ENCODE measurements at regions not wholly inside any gene's neighbourhood (a gene's known extent, or its start where the extent isn't known, plus 50 kb on each side); places are given as distances from the start of the nearest gene placed in this dataset.
"Not testable (repeated sequence)": the region's sequence is repeated elsewhere in the genome, so short reads cannot be mapped to it uniquely, and the experiment has no call there.

DNA sequence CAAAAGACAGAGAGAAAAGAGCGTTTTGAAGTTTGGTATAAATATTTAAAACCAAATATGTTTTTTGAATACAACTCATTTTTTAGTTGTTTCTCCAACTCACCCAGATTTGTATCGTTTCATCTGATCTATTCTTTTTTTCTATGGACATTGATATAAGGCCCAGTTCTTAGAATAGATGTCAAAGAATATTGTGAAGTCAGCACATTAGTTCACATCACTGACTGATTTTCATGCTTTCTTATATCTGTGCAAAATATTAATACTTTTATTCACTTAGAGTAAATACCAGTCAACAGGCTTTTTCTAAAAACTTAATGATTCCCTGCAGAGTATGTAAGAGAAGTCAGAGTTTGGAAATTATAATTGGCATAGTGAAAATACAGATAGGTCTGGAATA, 254.4 kb upstream of the PTPRD start:
- H3K36me3 Mint-ChIP-seq (ENCODE audit: low read depth, unreplicated experiment) = no peaks in the 10 kb centered on the region
- TF ChIP-seq, protein P1, sequence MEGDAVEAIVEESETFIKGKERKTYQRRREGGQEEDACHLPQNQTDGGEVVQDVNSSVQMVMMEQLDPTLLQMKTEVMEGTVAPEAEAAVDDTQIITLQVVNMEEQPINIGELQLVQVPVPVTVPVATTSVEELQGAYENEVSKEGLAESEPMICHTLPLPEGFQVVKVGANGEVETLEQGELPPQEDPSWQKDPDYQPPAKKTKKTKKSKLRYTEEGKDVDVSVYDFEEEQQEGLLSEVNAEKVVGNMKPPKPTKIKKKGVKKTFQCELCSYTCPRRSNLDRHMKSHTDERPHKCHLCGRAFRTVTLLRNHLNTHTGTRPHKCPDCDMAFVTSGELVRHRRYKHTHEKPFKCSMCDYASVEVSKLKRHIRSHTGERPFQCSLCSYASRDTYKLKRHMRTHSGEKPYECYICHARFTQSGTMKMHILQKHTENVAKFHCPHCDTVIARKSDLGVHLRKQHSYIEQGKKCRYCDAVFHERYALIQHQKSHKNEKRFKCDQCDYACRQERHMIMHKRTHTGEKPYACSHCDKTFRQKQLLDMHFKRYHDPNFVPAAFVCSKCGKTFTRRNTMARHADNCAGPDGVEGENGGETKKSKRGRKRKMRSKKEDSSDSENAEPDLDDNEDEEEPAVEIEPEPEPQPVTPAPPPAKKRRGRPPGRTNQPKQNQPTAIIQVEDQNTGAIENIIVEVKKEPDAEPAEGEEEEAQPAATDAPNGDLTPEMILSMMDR (IDR thresholded peaks at IDR 0.05; ENCODE audit: unreplicated experiment) = no peak
- no peaks in the 10 kb centered on the region for H3K4me1 Mint-ChIP-seq (ENCODE audit: unreplicated experiment)
- peaks cover 2% of the 10 kb centered on the region for H3K27me3 Mint-ChIP-seq (ENCODE audit: unreplicated experiment)
- H3K27ac Mint-ChIP-seq (ENCODE audit: unreplicated experiment) = no peak overlapping the region
- H3K9me3 Mint-ChIP-seq (ENCODE audit: unreplicated experiment) = peaks cover 5% of the 10 kb centered on the region
- DNase-seq (ENCODE audit: low spot score) = no peak
- no peak overlapping the region for H3K4me3 Mint-ChIP-seq (ENCODE audit: unreplicated experiment)

DNA sequence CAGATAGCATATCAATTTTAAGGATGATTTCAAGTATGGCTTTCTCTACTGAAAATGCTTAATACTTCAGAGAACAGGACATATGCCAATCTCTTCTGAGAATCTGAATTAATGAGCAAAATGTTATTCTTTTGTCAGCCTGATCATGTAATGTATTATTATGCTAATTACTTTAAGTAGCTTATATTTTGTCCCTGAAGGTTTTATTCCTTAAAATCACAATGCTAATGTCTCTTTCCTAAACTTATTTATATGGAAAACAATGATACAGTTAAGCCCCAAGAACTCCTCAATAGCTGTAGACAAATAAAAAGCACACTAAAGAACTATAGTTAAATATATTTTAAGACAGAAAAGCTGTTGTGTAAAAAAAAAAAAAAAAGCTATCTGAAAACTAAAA, 256.9 kb upstream of the PTPRD start:
- Mint-ChIP-seq H3K27me3 (ENCODE audit: unreplicated experiment) (peaks cover 2% of the 10 kb centered on the region), H3K4me3 (ENCODE audit: unreplicated experiment) (no peak overlapping the region), H3K4me1 (ENCODE audit: unreplicated experiment) (no peaks in the 10 kb centered on the region), H3K36me3 (ENCODE audit: low read depth, unreplicated experiment) (no peaks in the 10 kb centered on the region), H3K27ac (ENCODE audit: unreplicated experiment) (no peak overlapping the region), H3K9me3 (ENCODE audit: unreplicated experiment) (peaks cover 5% of the 10 kb centered on the region)
- DNase-seq (ENCODE audit: low spot score) = no peak
- TF ChIP-seq, protein P1 (IDR thresholded peaks at IDR 0.05; ENCODE audit: unreplicated experiment) = no peak

DNA sequence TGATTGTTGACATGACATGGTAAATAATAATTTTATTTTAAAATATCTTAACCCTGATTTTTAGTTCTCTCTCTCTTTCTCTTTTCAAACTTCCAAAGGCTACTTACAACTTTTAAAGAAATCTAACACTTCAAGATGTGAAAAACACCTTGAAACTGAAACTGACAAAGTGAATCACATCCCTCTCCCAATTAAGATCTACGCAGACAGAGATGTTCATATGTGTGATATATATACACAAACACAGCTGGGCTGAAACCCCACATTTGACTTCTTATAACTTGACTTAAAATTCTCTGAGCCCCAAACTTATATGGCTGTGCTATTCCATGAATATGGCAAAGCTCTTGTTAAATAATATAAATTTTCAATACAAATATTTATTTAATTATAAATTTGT, 261.2 kb upstream of the PTPRD start:
- H3K27me3 Mint-ChIP-seq (ENCODE audit: unreplicated experiment) = peaks cover 2% of the 10 kb centered on the region
- no peaks in the 10 kb centered on the region for H3K36me3 Mint-ChIP-seq (ENCODE audit: low read depth, unreplicated experiment)
- DNase-seq (ENCODE audit: low spot score) = no peak
- H3K4me1 Mint-ChIP-seq (ENCODE audit: unreplicated experiment) = no peaks in the 10 kb centered on the region
- no peak overlapping the region for H3K27ac Mint-ChIP-seq (ENCODE audit: unreplicated experiment)
- H3K4me3 Mint-ChIP-seq (ENCODE audit: unreplicated experiment) = no peak overlapping the region
- peaks cover 5% of the 10 kb centered on the region for H3K9me3 Mint-ChIP-seq (ENCODE audit: unreplicated experiment)
- TF ChIP-seq, protein P1 (IDR thresholded peaks at IDR 0.05; ENCODE audit: unreplicated experiment) = no peak

DNA sequence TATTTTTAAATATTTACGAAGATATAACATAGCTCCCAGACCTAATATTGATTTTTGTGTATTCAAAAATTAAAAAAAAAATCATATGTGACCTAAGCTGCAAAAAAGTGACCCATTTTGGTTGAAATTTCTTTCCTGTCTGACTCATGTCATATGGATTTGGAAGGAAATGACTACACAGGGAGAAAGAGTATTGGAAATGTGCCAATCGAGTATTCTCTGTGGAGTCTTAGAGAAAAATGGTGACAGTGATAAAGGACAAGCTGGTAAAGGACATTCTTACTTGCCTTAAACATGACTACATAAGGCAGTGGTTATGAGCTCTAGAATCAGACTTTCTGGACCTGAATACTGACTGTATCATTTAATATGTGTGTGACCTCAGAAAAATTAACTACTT, 262.9 kb upstream of the PTPRD start:
- Mint-ChIP-seq H3K4me1 (ENCODE audit: unreplicated experiment) (no peaks in the 10 kb centered on the region), H3K27me3 (ENCODE audit: unreplicated experiment) (peaks cover 2% of the 10 kb centered on the region), H3K4me3 (ENCODE audit: unreplicated experiment) (no peak overlapping the region), H3K9me3 (ENCODE audit: unreplicated experiment) (peaks cover 5% of the 10 kb centered on the region), H3K27ac (ENCODE audit: unreplicated experiment) (no peak overlapping the region), H3K36me3 (ENCODE audit: low read depth, unreplicated experiment) (no peaks in the 10 kb centered on the region)
- TF ChIP-seq, protein P1 (IDR thresholded peaks at IDR 0.05; ENCODE audit: unreplicated experiment) = no peak
- DNase-seq (ENCODE audit: low spot score) = no peak

DNA sequence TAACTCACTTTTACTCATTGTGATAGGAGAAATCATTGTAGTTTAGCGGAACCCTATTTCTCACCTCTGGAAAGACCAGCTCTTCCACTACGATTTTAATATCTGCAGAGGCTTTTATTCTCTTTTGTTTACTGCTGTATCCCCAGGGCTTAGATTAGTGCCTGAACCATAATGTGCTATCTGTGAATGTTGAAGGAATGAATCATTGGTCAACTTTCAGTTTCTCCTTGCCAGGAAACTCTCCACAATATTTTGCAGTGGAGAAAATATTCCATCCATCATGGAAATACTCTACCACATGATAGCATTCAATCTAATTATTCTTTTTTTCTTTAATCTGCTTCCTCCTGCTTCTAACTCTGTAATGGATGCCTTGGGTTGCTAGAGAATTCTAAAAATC, 263.5 kb upstream of the PTPRD start:
- H3K27me3 Mint-ChIP-seq (ENCODE audit: unreplicated experiment) = peaks cover 2% of the 10 kb centered on the region
- H3K4me3 Mint-ChIP-seq (ENCODE audit: unreplicated experiment) = no peak overlapping the region
- H3K27ac Mint-ChIP-seq (ENCODE audit: unreplicated experiment) = no peak overlapping the region
- peaks cover 5% of the 10 kb centered on the region for H3K9me3 Mint-ChIP-seq (ENCODE audit: unreplicated experiment)
- H3K36me3 Mint-ChIP-seq (ENCODE audit: low read depth, unreplicated experiment) = no peaks in the 10 kb centered on the region
- DNase-seq (ENCODE audit: low spot score) = no peak
- TF ChIP-seq, protein P1 (IDR thresholded peaks at IDR 0.05; ENCODE audit: unreplicated experiment) = no peak
- H3K4me1 Mint-ChIP-seq (ENCODE audit: unreplicated experiment) = peaks cover 3% of the 10 kb centered on the region

DNA sequence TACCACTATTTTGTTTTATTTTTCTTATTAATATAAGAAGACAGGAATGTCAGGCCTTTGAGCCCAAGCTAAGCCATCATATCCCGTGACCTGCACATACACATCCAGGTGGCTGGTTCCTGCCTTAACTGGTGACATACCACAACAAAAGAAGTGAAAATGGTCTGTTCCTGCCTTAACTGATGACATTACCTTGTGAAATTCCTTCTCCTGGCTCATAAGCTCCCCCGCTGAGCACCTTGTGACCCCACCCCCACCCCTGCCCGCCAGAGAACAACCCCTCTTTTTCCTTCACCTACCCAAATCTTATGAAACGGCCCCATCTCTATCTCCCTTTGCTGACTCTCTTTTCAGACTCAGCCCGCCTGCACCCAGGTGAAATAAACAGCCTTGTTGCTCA, 277.5 kb upstream of the PTPRD start:
- H3K27ac Mint-ChIP-seq (ENCODE audit: unreplicated experiment); H3K27me3 Mint-ChIP-seq (ENCODE audit: unreplicated experiment); DNase-seq (ENCODE audit: low spot score); H3K4me1 Mint-ChIP-seq (ENCODE audit: unreplicated experiment); H3K4me3 Mint-ChIP-seq (ENCODE audit: unreplicated experiment): not testable (repeated sequence)
- H3K9me3 Mint-ChIP-seq (ENCODE audit: unreplicated experiment) = peaks cover 12% of the 10 kb centered on the region
- H3K36me3 Mint-ChIP-seq (ENCODE audit: low read depth, unreplicated experiment) = peaks cover 14% of the 10 kb centered on the region
